DND-41 (cell line): ENCODE measurements at regions not wholly inside any gene's neighbourhood (a gene's known extent, or its start where the extent isn't known, plus 50 kb on each side); places are given as distances from the start of the nearest gene placed in this dataset.

Experiments
- ATAC-seq: fragments of 200-7000 bp; cut with Tn5 transposase; 3 replicates; pipeline ENCODE4 v1.9.1; 2021; ENCODE audit warnings: low read depth; ENCODE audit not compliant: insufficient read depth
- DNase-seq: peaks from one replicate; pipeline ENCODE4 v3.0.0-alpha.2; 2020
- H2AFZ ChIP-seq: 2 replicates; pipeline ENCODE4 v1.6.0; 2012; ENCODE audit warnings: low read depth, low read length
- H3K27ac ChIP-seq: 2 replicates; pipeline ENCODE4 v1.5.1; 2012; ENCODE audit warnings: low read length, inconsistent platforms
- H3K27me3 ChIP-seq: fragments of 200-600 bp; sonication (generic); 2 replicates; pipeline ENCODE4 v1.6.0; 2012; ENCODE audit warnings: low read length, mild to moderate bottlenecking, inconsistent platforms; ENCODE audit not compliant: insufficient read depth, poor library complexity
- H3K36me3 ChIP-seq: 2 replicates; pipeline ENCODE4 v1.5.1; 2012; ENCODE audit warnings: low read length, inconsistent platforms; ENCODE audit not compliant: insufficient read depth
- H3K4me1 ChIP-seq: 2 replicates; pipeline ENCODE4 v1.5.1; 2012; ENCODE audit warnings: mild to moderate bottlenecking, low read length; ENCODE audit not compliant: insufficient read depth
- H3K4me2 ChIP-seq: 2 replicates; pipeline ENCODE4 v1.6.0; 2012; ENCODE audit warnings: mild to moderate bottlenecking, moderate library complexity, low read length, inconsistent platforms; ENCODE audit not compliant: insufficient read depth
- H3K4me3 ChIP-seq, 2 experiments: fragments of 200-600 bp in 1 of 2; shearing (Covaris generic) in 1 of 2; 2 replicates each; pipeline ENCODE4 v1.5.1; 2012 to 2016; ENCODE audit warnings: inconsistent platforms in 2 of 2, low read length in 2 of 2, mild to moderate bottlenecking in 2 of 2, low read depth in 1 of 2, moderate library complexity in 1 of 2
- H3K79me2 ChIP-seq: 2 replicates; pipeline ENCODE4 v1.6.0; 2012; ENCODE audit warnings: low read length, inconsistent platforms; ENCODE audit not compliant: insufficient read depth
- H3K9ac ChIP-seq: 2 replicates; pipeline ENCODE4 v1.6.0; 2012; ENCODE audit warnings: low read depth, mild to moderate bottlenecking, inconsistent platforms, low read length, moderate library complexity
- H3K9me3 ChIP-seq: 2 replicates; pipeline ENCODE4 v1.5.1; 2012; ENCODE audit warnings: low read length, moderate library complexity, mild to moderate bottlenecking, inconsistent platforms; ENCODE audit not compliant: insufficient read depth, severe bottlenecking
- H4K20me1 ChIP-seq: 2 replicates; pipeline ENCODE4 v1.6.0; 2012; ENCODE audit warnings: low read length; ENCODE audit not compliant: insufficient read depth
- EZH2 ChIP-seq: IDR thresholded peaks from 3 replicates; pipeline ENCODE4 v1.6.1; 2012; ENCODE audit warnings: borderline replicate concordance, low read depth, mild to moderate bottlenecking, moderate library complexity, low read length, inconsistent platforms; ENCODE audit not compliant: severe bottlenecking
- TF ChIP-seq, protein P1 (sequence below): IDR thresholded peaks from 2 replicates; pipeline ENCODE4 v1.5.1; 2012; ENCODE audit warnings: borderline replicate concordance, low read length, moderate library complexity, mild to moderate bottlenecking; ENCODE audit not compliant: poor library complexity, severe bottlenecking; ENCODE audit errors: extremely low read depth

DNA sequence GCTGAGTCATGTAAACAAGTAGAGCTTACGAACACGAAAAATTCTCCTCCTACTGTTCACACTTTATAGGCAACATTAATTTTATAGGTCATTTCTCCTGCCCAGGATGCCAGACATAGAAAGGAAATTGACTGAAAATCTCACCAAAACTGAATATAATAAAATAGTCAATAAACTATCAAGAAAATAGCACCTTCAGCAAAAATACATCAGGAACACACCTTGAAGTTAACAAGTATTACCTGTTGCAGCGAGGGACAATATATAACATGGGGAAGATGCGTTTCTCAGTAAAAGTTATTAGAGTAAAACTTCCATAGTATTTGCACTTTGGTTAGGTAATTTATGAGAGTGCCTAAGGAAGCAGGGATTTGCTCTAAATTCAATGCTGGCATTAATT is 344.6 kb downstream of the KCNJ3 start:
- DNase-seq (no peak), ATAC-seq (no peak)
- TF ChIP-seq, protein P1, sequence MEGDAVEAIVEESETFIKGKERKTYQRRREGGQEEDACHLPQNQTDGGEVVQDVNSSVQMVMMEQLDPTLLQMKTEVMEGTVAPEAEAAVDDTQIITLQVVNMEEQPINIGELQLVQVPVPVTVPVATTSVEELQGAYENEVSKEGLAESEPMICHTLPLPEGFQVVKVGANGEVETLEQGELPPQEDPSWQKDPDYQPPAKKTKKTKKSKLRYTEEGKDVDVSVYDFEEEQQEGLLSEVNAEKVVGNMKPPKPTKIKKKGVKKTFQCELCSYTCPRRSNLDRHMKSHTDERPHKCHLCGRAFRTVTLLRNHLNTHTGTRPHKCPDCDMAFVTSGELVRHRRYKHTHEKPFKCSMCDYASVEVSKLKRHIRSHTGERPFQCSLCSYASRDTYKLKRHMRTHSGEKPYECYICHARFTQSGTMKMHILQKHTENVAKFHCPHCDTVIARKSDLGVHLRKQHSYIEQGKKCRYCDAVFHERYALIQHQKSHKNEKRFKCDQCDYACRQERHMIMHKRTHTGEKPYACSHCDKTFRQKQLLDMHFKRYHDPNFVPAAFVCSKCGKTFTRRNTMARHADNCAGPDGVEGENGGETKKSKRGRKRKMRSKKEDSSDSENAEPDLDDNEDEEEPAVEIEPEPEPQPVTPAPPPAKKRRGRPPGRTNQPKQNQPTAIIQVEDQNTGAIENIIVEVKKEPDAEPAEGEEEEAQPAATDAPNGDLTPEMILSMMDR = no peak
- no peak for TF ChIP-seq EZH2
- Histone ChIP-seq H3K27ac (no peak overlapping the region), H3K9me3 (no peaks in the 10 kb centered on the region), H3K4me1 (no peaks in the 10 kb centered on the region), H4K20me1 (no peaks in the 10 kb centered on the region), H3K36me3 (no peaks in the 10 kb centered on the region), H3K9ac (no peak overlapping the region), H3K27me3 (no peaks in the 10 kb centered on the region), H3K4me3 (no peak overlapping the region), H3K4me2 (no peak overlapping the region), H3K79me2 (no peaks in the 10 kb centered on the region), H2AFZ (no peak overlapping the region)

DNA sequence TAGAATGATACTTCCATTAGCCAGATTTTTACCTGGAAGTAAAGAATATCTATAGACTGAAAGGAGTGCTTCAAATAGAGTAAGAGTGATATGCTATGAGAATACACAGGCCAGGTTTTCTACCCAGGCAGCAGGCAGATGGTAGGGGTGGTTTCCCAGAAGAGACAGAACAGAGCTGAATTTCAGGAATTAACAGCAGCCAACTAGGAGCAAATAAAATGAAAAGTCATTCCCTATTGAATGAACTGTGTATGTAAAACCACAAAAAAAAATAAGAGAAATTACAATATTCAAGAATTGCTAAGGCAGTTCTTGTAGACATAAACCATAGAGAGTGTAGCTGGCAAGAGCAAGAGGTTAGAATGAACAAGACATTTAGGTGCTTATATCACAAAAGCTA is 336.8 kb downstream of the KCNJ3 start:
- no peak for DNase-seq
- no peak overlapping the region for H2AFZ ChIP-seq
- no peak overlapping the region for H3K9ac ChIP-seq
- H3K27me3 ChIP-seq = no peaks in the 10 kb centered on the region
- H3K4me2 ChIP-seq = no peak overlapping the region
- H3K4me3 ChIP-seq = no peak overlapping the region
- no peaks in the 10 kb centered on the region for H3K9me3 ChIP-seq
- H3K79me2 ChIP-seq = no peaks in the 10 kb centered on the region
- H4K20me1 ChIP-seq = no peaks in the 10 kb centered on the region
- no peak overlapping the region for H3K27ac ChIP-seq
- TF ChIP-seq EZH2 = no peak
- TF ChIP-seq, protein P1 = no peak
- no peak for ATAC-seq
- H3K36me3 ChIP-seq = no peaks in the 10 kb centered on the region
- H3K4me1 ChIP-seq = no peaks in the 10 kb centered on the region

DNA sequence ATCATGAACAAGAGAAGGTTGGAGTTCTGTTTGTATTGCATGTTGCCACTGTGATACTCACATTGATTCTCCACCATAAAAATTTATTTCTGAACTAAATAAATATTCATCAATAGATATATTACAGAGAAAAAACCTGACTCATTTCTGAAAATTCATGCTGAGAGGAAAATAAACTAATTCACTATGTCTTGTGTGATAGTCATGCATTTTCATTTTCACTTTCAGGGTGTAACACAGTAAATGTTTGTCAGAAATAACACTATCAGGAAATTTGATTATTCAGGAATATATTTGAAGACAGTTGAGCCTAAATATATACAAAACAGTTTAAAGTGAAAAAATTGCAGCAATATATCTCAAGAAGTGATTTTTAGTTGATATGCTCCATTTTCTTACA is 335.2 kb downstream of the KCNJ3 start:
- no peak for DNase-seq
- TF ChIP-seq, protein P1 = no peak
- TF ChIP-seq EZH2 = no peak
- Histone ChIP-seq H3K4me3 (no peak overlapping the region), H3K9me3 (no peaks in the 10 kb centered on the region), H3K36me3 (no peaks in the 10 kb centered on the region), H2AFZ (no peak overlapping the region), H3K9ac (no peak overlapping the region), H3K27me3 (no peaks in the 10 kb centered on the region), H3K4me2 (no peak overlapping the region), H3K27ac (no peak overlapping the region), H4K20me1 (no peaks in the 10 kb centered on the region), H3K79me2 (no peaks in the 10 kb centered on the region), H3K4me1 (no peaks in the 10 kb centered on the region)
- no peak for ATAC-seq

DNA sequence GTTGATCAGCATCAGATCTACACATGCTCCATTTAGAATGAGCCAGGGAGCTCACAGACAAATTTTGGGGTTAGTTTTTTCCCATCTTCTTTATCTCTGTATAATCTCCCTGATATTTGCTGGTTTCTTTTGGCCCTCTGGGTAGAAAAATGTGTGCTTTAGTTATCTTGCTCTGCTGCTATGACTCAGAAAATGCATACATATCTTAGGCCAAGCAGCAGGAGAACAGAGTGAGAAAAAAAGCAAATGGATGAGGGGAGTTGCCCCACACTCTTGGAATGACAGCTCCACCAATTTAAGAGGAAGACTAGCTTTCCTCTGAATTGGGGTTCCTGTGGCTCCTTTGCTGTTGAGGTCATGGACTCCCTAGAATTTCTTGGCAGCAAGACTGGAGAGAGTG is 331.8 kb downstream of the KCNJ3 start:
- no peak for TF ChIP-seq EZH2
- TF ChIP-seq, protein P1 = no peak
- no peak overlapping the region for H2AFZ ChIP-seq
- ATAC-seq = no peak

More for the DNA sequence above, 331.8 kb downstream of the KCNJ3 start:
- no peaks in the 10 kb centered on the region for H3K79me2 ChIP-seq
- no peaks in the 10 kb centered on the region for H3K27me3 ChIP-seq
- H3K4me3 ChIP-seq = no peak overlapping the region
- H3K36me3 ChIP-seq = no peaks in the 10 kb centered on the region
- no peak overlapping the region for H3K27ac ChIP-seq
- no peak overlapping the region for H3K9ac ChIP-seq
- no peak for DNase-seq
- H3K4me2 ChIP-seq = no peak overlapping the region
- no peaks in the 10 kb centered on the region for H4K20me1 ChIP-seq
- no peaks in the 10 kb centered on the region for H3K9me3 ChIP-seq
- H3K4me1 ChIP-seq = no peaks in the 10 kb centered on the region
